SK-N-SH treated with all-trans-retinoic acid at 6 μM for 48 hours (cell line): ENCODE measurements at regions not wholly inside any gene's neighbourhood (a gene's known extent, or its start where the extent isn't known, plus 50 kb on each side); places are given as distances from the start of the nearest gene placed in this dataset.

Experiments used
- PATZ1 ChIP-seq: fragments of 250-450 bp; sonication (Bioruptor Pico); IDR thresholded peaks from 2 replicates; pipeline ENCODE4 v1.8.0; 2020; ENCODE audit warnings: mild to moderate bottlenecking, moderate library complexity, borderline replicate concordance
- TCF4 ChIP-seq: fragments of 250-450 bp; sonication (Bioruptor Pico); IDR thresholded peaks from 2 replicates; pipeline ENCODE4 v1.8.0; 2021; ENCODE audit warnings: mild to moderate bottlenecking, moderate library complexity, borderline replicate concordance
- ZFP3 ChIP-seq: fragments of 250-450 bp; sonication (Bioruptor Pico); IDR thresholded peaks from 2 replicates; pipeline ENCODE4 v1.5.0; 2020; ENCODE audit warnings: mild to moderate bottlenecking, moderate library complexity
- ZNF8 ChIP-seq: fragments of 450-650 bp; formaldehyde crosslinking; IDR thresholded peaks from 2 replicates; pipeline ENCODE4 v1.5.0; 2020; ENCODE audit warnings: mild to moderate bottlenecking, moderate library complexity

- TF ChIP-seq ZNF8 (CRISPR knock-in tag) (no peak), ZFP3 (CRISPR knock-in tag) (no peak), PATZ1 (CRISPR knock-in tag) (no peak), TCF4 (CRISPR knock-in tag) (no peak)
Measured at GRCh38 chr6:3997177-3997770, 81.7 kb downstream of the FAM217A start.
